Right atrium auricular region (tissue), 2 donors: ENCODE measurements at regions not wholly inside any gene's neighbourhood (a gene's known extent, or its start where the extent isn't known, plus 50 kb on each side); places are given as distances from the start of the nearest gene placed in this dataset.

Experiments used
- DNase-seq: peaks from one replicate; pipeline ENCODE4 v3.0.0-alpha.2; 2019; ENCODE audit warnings: low spot score
- H3K27ac ChIP-seq, 2 donors: fragments of 200-600 bp; sonication (generic); 1 replicate in 1 of 2; 2 replicates in 1 of 2; pipeline ENCODE4 v1.5.1; 2016 to 2019
- H3K27me3 ChIP-seq, 2 donors: fragments of 200-600 bp; sonication (generic); one replicate each; pipeline versions ENCODE4 v1.5.1 to v1.6.0; 2017 to 2019
- H3K36me3 ChIP-seq: fragments of 200-600 bp; sonication (generic); one replicate; pipeline ENCODE4 v1.5.1; 2016
- H3K4me1 ChIP-seq, 2 donors: fragments of 200-600 bp; sonication (generic); one replicate each; pipeline versions ENCODE4 v1.5.1 to v1.6.0; 2017 to 2019
- H3K4me3 ChIP-seq, 2 donors: fragments of 200-600 bp; sonication (generic); 1 replicate in 1 of 2; 2 replicates in 1 of 2; pipeline ENCODE4 v1.5.1; 2017 to 2019; ENCODE audit warnings: mild to moderate bottlenecking in 1 of 2, moderate library complexity in 1 of 2
- H3K9me3 ChIP-seq, 2 donors: fragments of 200-600 bp; sonication (generic); one replicate each; pipeline ENCODE4 v1.5.1; 2019
- CTCF ChIP-seq, 2 donors: fragments of 200-600 bp; sonication (generic); IDR thresholded peaks; one replicate each; pipeline ENCODE4 v1.5.1; 2019; ENCODE audit warnings: antibody characterized with exemption in 2 of 2

DNA sequence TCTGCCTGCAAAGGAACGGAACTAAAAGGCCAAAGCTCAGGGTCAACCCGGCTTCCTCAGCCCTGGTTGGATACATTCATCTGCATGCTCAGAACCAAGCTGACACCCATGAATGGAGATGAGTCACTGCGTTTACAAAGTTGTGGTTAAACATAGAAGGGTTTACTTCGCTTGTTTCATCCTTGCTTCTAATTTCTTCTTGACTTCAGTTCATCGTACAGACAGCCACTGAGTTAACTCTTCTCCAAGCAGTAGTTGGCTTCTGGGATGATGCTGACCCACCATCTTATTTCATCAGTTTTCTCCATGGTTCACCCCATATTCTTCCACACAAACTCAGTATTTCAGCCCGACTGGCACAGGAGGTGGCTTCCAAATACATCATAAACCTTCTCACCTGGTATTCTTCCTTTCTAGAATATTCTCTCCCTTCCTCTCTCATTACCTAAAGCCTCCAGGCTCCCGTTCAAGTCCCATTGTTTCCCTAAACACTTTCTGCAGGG is 166.3 kb upstream of the RNF32 start:
- Histone ChIP-seq H3K36me3 (no peaks in the 10 kb centered on the region), H3K4me1 (no peaks in the 10 kb centered on the region), H3K9me3 (no peaks in the 10 kb centered on the region), H3K4me3 (no peak overlapping the region), H3K27me3 (no peaks in the 10 kb centered on the region), H3K27ac (no peak overlapping the region)
- TF ChIP-seq CTCF (IDR thresholded peaks at IDR 0.05), result no peak
- peak; percentile 50 for DNase-seq

GRCh38 chr7:156473476-156474240 is 166.9 kb upstream of the RNF32 start:
- H3K4me3 ChIP-seq, result no peak overlapping the region
- DNase-seq, result peak; percentile 59
- H3K27me3 ChIP-seq, result no peaks in the 10 kb centered on the region

DNA sequence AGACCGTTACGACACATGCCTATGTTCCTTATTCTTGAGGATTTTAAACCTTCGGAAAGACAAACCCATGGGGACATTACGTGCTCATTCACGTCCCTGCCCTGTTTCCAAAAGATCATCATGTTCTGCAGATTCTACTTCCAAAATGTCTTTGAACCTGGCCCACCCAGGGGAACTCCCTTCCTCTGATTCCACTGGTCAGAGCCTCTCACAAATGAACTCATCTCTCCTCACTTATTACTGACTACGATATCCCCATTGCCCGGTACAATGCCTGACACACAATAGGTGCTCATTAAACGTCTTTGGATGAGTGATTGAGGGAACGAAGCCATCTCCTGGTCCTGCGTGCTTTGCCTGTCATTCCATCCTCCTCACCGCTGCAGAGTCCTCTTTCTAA is 168.3 kb upstream of the RNF32 start:
- no peak for TF ChIP-seq CTCF (IDR thresholded peaks at IDR 0.05)
- DNase-seq, result peak; percentile 13
- Histone ChIP-seq H3K9me3 (no peaks in the 10 kb centered on the region), H3K4me1 (no peaks in the 10 kb centered on the region), H3K36me3 (no peaks in the 10 kb centered on the region), H3K27ac (no peak overlapping the region), H3K27me3 (no peaks in the 10 kb centered on the region), H3K4me3 (no peak overlapping the region)

More at GRCh38 chr7:156473476-156474240, 166.9 kb upstream of the RNF32 start:
- TF ChIP-seq CTCF (IDR thresholded peaks at IDR 0.05), result peak; percentile 31 to 68
- Histone ChIP-seq H3K9me3 (no peaks in the 10 kb centered on the region), H3K4me1 (no peaks in the 10 kb centered on the region), H3K36me3 (no peaks in the 10 kb centered on the region), H3K27ac (no peak overlapping the region)

DNA sequence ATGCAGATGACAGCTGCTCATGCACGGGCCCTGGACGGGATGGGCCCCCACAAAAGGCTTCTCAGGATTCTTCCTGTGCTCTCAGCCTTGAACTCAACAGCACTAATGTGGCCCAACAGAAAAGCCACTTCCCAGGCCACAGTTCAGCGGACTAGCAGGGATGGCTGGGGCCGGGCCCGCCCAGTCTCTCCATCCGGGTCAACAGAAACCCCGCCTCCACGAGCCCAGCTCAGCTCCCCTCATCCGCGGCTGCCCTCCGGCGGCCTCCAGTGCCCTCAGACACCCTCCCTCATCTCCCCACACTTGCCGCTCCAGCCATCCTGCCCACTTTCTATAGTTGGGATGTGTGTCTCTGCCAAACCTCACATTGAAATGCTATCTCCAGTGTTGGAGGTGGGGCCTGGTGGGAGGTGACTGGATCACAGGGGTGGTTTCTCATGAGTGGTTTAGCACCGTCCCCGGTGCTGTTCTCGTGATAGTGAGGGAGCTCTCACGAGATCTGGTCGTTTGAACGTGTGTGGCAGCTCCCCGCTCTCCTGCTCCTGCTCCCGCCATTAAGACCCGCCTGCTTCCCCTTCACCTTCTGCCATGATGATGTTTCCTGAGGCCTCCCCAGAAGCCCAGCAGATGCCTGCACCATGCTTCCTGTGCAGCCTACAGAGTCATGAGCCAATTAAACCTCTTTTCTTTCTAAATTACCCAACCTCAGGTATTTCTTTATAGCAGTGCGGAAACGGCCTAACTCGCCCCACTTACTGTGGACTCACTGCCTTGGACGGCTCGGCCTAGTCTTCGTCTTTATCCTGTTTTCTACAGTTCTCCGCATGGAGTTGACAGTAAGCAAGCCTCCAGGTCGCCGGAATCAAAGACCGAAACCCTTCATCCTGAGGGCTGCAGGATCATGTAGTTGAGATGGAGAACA is 169.9 kb upstream of the RNF32 start:
- Histone ChIP-seq H3K4me3 (no peak overlapping the region), H3K9me3 (no peaks in the 10 kb centered on the region), H3K27me3 (no peaks in the 10 kb centered on the region), H3K4me1 (no peaks in the 10 kb centered on the region), H3K36me3 (no peaks in the 10 kb centered on the region), H3K27ac (no peak overlapping the region)
- peak; percentile 11 for DNase-seq
- TF ChIP-seq CTCF (IDR thresholded peaks at IDR 0.05), result no peak

GRCh38 chr7:156466955-156467625 is 173.5 kb upstream of the RNF32 start:
- no peaks in the 10 kb centered on the region for H3K27me3 ChIP-seq
- no peak for TF ChIP-seq CTCF (IDR thresholded peaks at IDR 0.05)
- peak; percentile 21 for DNase-seq

More at GRCh38 chr7:156466955-156467625, 173.5 kb upstream of the RNF32 start:
- H3K4me3 ChIP-seq, result no peak overlapping the region
- no peak overlapping the region for H3K27ac ChIP-seq
- H3K4me1 ChIP-seq, result no peaks in the 10 kb centered on the region
- H3K9me3 ChIP-seq, result peaks cover 0 to 8% of the 10 kb centered on the region in 2 donors
- no peaks in the 10 kb centered on the region for H3K36me3 ChIP-seq
